Fibroblast of pulmonary artery (primary cell): ENCODE measurements at regions not wholly inside any gene's neighbourhood (a gene's known extent, or its start where the extent isn't known, plus 50 kb on each side); places are given as distances from the start of the nearest gene placed in this dataset.

Source experiments
- DNase-seq: peaks from one replicate; pipeline ENCODE4 v3.0.0-alpha.2; 2010; ENCODE audit warnings: low read depth
- H3K4me3 ChIP-seq: replicated peaks from 2 replicates; pipeline ENCODE4 v1.5.1; 2011; ENCODE audit warnings: low read depth, mild to moderate bottlenecking, control low read depth, low read length, moderate library complexity
- CTCF ChIP-seq: IDR thresholded peaks from 2 replicates; pipeline ENCODE4 v1.5.1; 2011; ENCODE audit warnings: mild to moderate bottlenecking, control low read depth, low read length, inconsistent platforms; ENCODE audit errors: missing control alignments

- no peak for TF ChIP-seq CTCF
- H3K4me3 ChIP-seq: no peak overlapping the region
- no peak for DNase-seq
These were observed 51.2 kb upstream of the TNR start for GRCh38 chr1:175794586-175794985.

GRCh38 chr1:175793617-175794016 is 50.2 kb upstream of the TNR start:
- TF ChIP-seq CTCF: no peak
- no peak overlapping the region for H3K4me3 ChIP-seq
- no peak for DNase-seq
